CD4-positive, alpha-beta T cell treated with Interleukin-6 at 100 ng/mL for 8 hours (primary cell): ENCODE measurements at regions not wholly inside any gene's neighbourhood (a gene's known extent, or its start where the extent isn't known, plus 50 kb on each side); places are given as distances from the start of the nearest gene placed in this dataset.

Source experiments
- DNase-seq: peaks from one replicate; pipeline ENCODE4 v3.0.0-alpha.2; 2020; ENCODE audit warnings: mixed read lengths, low spot score

DNA sequence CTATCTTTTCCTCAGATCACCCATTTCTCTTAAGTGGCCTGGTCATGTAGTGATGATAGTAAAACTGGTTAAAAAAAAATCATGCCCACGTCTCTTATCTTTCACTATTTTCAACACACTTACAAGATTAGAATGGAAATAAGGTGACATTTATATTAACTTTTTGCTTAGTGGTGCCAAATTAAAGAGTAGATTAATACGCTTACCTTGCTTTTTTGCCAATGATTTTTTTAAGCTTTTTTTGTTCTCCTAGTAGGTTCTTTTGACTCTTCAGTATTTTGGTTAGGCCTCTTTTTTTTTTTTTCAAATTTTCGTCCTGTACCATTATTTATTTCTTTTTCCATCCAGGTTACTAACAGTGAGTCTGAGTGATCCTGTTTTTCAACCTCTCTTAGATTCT is 147.9 kb downstream of the PTCSC3 start:
- no peak for DNase-seq

DNA sequence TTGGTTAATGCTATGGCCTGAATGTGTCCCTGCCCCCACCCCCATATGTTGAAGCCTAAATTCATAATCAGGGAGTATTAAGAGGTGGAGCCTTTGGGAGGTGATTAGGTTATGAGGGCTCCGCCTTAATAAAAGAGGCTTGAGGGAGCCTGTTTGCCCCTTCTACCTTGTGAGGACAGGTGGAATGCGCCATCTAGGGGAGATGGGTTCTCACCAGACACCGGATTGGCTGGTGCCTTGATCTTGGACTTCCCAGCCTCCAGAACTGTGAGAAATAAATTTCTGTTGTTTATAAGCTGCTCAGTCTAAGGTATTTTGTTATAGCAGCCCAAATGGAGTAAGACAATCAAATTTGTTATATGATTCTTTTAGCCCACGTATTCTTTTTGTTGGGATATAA is 148.3 kb downstream of the PTCSC3 start:
- no peak for DNase-seq

DNA sequence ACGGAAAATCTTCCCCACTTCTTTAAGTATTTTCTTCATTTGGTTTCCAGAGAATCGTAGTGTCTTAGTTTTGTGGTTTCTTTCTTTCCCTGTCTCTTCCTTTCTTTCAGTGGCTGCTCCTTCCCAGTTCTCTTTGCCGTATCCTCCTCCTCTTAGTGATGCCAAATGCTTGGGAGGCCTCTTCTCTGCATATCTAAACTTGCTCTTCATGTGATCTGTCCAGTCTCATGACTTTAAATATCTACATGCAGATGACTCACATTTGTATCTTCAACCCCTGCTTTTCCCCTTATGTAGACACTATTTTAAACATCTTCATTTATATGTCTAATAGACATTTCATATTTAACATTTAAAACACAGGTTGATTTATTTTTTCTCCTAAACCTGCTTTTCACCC is 149.2 kb downstream of the PTCSC3 start:
- DNase-seq: no peak

DNA sequence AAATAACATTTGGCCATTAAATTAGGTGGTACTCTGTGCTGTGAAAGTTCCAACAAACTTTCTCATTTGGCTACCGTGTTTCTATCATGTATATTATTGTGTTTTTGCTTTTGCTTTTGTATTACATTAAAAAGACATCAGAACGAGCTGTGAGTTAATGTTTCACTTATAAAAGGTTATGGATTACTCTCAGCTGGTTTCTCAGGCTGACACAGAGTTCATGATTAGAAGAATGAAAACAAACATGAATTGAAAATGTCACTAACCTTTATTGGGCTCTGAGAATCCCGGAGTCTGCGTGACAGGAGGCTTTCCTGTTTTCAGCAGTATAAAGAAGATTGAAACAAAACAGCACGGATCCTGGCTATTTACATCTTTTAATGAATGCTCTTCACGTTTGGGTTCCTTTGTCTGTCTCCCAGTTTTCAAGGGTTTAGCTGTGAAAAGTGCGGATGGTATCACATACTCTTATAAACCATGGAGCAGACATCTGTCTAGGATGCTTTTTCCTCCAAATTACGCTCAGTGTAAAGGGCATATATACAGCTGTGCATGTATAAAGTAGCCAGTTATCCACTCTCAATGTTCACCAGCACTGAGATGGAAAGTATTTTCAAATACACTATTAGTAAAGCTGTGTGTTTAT is 153.6 kb downstream of the PTCSC3 start:
- no peak for DNase-seq

DNA sequence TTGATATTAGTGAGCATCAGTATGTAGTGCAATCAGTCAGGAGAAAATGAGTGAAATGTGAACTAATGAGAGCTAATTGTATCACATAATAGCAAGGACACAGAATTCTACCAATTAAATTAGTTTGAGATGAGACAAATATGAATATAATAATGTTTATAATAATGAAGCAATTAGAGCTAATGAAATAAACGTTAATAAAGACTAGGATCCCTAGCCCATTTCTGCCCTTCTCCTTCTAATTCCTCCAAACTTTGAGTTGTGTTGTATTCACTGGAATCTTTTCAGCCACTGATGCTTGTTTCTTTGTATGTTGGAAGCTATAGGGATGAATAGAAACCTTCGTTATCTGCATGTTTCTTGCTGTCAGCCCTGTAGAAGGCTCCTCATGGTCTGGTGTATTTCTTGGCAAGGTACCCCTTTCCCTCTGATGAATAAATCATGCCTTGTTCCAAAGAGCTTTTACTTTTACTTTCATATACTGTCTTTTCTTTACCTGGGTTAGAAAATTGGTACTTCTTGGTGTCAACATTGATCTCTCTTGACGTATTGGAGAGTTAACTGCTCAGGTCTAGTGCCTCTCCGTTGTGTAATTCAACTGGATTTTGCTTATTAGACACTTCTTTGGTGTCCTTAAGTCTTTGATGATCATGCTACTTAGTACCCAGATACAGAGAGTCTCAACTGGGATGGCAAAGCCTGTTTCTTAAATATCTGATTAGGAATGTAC is 154.8 kb downstream of the PTCSC3 start:
- no peak for DNase-seq

DNA sequence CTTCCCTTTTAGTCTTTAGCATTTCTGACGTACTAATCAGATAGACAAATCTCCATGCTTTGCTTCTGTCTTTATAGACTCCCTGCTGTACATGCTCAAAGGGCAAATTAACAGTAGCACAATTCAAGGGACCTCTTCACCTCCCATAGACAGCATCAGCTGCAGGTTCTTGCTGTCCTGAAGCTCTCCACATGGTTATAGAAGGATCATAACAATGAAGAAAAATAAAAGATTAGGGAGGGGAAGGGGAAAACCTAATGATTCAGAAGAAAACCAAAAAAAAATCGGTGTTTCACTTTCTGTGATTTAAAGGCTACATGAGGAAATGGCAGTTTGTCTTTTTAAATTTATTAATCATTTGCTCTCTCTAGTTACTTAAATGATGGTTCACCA is 155.5 kb downstream of the PTCSC3 start:
- no peak for DNase-seq

DNA sequence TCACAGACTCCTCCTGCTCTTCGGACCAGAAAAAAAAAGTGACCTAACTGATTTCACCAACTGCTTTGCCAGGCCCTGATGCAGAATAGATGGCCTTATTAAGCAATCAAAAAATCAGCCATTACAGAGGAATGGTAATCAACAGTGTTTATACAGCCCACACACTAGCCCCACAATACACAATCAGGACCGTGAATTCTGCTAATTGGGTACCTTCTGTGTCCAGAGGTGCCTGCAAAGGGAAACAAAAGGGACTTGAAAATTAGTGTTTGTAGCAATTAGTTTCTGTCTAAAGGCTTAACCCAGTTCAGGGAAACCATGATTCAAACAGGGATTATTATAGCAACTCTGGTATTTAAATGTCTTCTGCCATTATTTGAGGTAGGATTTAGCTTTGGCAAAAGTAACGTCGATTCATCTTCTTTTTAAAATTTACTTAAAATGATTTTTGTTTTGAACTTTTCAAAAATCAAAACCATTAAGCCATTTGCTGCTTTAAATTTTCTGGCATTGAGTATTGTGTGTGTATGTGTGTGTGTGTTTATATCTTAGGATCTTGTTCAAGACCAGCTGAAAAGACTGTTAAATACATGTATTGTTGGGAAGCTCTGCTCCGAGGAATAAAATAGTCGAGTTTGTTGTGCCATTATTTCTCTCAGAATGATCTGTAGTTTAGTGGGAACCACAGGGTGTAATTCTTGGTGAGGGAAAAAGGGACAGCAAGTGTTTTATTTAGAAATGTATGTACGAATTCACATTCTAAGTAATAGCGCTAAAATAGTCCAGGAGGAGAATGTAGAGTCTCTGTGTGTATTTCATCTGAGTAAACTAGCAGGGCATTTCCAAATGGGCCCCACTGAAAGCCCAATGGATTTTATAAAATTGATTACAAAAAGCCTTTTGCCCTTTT is 156.1 kb downstream of the PTCSC3 start:
- no peak for DNase-seq

DNA sequence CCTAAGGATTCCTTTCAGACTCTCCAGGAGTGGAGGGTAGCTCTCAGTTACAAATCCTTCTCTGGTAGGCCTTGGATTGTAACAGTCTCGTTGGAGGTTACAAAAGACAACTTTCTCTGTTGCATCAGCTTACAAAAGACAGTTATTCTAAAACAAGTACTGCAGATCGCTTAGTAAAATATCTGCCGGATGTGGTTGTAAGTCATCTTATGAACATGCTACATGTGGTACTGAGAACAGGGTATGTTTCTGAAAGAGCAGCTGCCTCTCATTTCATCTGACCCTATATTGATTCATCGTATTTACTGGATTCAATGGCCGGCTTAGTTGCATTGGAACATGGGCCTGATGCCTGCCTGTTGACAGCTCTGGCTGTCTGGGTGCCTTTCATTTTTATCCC is 157.4 kb downstream of the PTCSC3 start:
- no peak for DNase-seq

DNA sequence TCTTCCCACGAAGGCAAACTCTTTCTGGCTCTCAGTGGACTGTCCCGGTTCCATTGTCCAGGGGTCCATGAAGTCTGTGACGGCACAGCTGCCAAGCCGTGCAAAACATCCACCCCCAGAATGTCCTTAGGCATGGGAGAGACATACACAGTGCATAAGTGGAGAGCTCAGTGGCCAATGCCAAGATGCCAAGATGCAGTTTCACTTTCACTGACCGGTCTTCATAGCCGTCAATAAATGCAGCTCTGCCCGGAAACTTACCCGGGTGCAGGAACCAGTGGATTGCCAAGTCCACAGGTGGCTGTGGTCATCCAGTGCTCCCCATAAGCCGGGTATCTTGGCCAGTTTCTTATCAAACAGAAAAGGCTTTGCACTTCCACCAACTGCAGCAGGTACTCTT is 162.3 kb downstream of the PTCSC3 start:
- DNase-seq: no peak

DNA sequence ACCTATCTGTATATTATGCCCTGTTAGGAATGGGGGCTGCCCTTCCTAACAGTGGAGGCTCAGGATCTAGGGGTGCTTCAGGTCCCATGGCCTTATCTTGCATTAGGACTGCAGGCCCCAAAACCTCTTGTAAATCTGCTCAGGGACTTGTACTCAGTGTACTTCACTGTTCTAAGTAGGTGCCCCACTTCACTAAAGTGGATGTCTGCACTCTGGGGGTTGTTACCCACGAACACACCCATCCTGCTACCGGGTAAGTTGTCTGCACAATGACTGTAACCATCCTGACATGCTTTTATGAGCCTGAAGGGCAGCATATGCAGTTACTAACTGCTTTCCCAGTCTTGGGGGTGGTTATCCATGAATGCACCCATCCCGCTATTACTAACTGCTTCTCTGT is 163.0 kb downstream of the PTCSC3 start:
- no peak for DNase-seq

DNA sequence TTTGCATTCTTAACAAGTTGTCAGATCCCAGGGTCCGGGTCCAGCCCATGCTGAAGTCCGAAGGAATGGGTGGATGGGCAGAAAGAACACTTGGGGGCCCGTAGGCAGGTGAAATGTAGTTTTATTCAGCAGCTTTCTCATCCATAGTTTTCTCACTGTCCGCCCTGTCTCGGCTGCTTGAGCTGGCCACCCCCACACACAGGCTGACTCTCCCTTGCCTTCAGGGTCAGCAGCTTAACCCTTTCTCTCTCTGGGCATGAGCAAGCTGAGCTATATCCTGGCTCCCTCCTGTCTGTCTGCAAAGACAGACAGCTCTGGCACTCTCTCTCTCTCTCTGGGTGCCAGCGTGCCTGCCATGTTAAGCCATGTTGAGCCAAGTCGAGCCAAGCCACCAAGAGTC is 163.9 kb downstream of the PTCSC3 start:
- DNase-seq: no peak

DNA sequence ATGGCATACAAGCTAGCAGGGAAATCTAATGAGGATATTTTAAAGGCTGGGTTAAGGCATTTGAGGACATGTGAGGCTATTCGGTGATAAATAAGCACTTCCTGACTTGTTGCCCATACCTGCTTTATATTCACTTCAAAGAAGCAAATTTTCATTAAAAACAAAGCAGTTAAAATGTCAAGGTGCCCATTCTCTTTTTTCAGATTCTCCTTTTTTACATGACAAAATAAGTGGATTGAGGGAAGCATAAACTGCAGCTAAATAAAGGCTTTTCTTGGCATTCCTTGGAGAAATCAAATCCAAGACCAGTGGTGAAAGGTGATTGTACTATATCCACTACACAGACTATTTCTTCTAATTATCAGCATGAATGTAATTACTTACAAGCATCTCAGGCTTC is 166.9 kb downstream of the PTCSC3 start:
- no peak for DNase-seq

DNA sequence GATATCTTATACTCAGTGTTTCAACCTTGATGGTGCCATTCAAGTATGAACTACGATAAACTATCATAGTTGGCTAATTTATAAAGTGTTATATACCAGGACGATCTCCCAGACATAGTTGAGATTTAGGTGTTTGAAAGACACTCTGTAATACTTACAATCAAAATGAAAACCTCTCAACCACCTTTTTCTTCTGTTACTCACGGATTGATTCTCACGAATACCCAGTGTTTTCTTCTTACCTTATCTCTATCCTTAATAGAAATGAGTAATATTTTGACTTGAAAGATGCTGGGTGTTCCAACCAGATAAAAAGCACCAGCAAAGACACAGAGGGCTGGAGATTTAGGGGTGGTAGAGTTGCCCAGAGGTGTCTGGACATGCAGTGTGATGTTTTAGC is 169.9 kb downstream of the PTCSC3 start:
- no peak for DNase-seq

DNA sequence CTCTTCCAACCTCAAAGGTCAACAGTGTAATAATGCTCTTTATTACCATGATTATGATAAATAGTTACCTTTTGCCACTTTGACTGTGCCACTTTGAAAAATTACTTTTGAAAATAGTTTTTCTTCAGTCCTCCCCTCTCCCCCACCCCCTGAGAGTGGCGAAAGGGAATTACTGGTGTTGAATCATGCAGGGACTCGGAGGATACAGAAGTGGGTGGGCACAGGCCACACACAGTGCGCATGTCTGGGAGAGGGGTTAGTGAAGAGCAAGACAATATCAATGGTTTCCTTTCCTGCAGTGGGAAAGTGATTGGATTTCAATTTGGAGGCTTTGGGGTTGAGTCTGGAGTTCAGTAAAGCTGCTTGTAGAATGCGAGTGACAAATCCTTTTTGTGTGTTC is 170.9 kb downstream of the PTCSC3 start:
- no peak for DNase-seq

DNA sequence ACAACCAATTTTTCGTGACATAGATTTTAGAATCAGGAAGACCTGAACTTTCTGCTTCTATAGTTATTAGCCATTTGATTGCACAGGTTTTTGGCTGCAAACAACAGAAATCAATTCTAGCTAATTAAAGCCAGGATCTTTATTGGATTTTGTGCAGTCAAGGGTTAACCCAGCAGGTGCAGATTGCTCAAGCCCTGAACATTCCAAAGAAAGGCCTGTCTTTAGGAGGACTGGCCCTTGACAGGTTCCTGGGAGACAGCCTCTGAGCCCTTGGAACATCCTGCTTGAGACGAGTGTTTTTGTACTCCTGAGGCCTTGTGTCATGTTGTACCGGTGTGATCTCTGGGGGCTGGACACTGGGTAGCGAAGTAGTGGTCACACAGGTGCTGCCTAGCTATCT is 174.6 kb downstream of the PTCSC3 start:
- no peak for DNase-seq

DNA sequence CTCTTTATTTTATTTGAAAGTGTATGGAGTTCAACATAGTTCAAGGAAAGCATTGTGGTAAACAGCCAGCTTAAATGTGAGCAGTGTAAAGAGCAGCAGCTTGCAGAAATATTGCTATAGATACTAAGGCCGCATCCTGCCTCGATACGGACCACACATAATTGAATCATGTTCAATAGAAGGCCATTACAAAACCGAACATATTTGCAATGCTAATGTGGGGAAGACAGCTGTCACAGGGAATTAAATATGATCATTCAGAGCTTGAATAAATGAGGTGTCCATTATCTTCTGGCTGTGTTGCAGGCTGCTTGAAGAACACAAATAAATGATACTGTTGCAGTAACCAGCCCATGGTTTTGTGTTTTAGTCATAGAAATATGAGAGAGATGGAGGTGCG is 173.2 kb downstream of the BRMS1L start:
- no peak for DNase-seq

DNA sequence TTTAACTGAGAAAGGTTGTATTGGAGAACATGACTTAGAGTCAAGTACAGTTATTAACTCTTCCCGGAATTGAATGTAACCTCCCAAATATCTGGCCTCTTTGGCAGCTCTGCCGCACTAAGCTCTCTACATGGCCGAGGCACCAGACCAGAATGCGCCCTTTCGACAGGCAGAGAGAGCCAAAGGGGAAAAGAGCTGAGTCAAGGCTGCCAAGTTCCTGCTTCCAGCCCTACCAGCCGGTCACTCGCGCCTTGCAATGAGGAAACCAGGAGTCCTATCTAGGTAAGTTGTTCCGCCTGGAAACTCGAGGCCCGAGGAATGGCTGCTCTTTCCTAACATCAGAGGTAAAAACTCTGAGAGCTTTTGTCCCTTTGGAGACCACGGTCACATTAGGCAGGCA is 172.2 kb downstream of the BRMS1L start:
- no peak for DNase-seq

DNA sequence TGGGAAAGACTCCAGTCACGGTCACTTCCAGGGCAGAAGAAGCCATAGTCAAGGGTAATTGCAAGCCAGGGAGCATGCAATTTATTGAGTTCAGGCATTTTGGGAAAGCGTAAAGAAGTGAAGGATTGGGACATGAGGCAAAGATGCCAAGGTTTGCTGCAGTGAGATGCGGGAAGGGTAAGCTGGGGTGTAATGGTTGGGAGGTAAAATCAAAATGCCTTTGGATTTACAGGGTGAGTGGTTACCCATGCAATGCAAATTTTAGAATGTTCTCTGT is 167.5 kb downstream of the BRMS1L start:
- DNase-seq: no peak

DNA sequence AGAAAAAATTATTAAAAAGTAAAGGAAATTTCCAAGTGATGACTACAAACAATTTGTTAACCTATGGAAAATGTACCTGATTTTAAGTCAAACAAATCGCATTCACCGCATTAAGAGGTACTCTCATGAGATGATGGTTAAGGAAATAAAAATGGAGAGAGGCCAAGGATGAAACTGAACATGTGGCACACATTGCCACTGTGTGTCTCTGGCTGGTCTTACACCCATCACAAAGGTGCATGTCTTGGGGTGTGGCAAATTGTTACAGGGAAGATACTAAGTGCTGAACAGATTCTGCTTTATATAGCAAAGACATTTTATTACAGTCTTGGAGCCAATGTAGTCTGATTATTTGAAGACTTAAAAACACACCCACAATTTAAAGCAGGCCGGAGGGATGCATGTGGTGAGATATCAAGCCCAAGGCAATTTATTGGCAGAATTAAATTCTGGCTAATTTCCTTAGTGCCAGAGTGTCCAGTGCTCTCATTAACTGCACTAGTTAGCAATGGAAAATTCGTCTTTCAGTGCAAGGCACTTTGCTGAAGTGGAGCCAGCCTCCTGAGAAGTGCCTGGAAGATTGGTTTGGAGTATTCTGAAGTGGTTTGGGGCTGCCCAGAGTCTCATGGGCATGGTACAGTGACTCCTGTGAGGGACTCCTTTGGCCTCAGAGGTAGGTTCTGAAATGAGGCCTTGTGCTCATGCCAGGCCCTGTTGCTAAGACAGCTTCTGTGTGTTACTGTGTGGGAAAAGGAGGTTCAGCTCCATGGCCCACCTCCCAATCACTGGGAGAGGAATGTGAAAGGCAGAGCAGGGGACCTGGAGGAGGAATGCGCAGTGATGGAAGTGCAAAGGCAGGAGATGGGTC is 166.9 kb downstream of the BRMS1L start:
- DNase-seq: no peak

DNA sequence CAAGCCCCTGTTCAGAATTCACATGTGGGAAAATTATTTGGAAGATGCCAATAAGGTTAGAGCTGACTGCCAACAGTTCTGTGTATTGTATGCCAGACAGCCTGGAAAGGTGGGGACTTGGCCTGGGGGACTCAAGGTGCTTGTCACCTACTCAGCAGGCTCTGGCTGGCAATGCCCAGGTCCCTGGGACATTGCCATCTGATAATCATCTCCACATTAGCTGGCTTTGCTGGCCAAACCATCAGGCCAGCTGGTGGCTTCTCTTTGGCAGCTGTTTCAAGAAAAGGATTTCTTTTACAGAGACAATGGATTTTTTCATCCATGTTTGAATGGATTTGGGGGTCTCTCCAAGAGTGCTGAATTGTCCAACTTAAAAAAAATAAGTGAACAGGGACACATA is 165.2 kb downstream of the BRMS1L start:
- DNase-seq: no peak

DNA sequence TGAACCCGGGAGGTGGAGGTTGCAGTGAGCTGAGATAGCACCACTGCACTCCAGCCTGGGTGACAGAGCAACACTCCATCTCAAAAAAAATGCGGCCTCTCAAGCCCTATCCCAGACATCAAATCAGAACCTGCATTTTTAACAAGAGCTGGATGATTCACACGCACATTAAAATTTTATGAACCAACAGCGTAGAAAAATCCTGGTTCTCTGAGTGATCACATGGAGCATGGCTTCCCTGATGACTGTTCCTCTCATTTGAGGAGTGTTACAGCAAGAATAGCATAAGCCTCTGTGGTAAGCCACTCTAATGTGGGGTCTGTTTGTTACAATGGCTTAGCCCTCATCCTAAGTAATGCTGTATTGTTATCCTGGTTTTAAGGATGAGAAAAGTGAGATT is 163.6 kb downstream of the BRMS1L start:
- no peak for DNase-seq

DNA sequence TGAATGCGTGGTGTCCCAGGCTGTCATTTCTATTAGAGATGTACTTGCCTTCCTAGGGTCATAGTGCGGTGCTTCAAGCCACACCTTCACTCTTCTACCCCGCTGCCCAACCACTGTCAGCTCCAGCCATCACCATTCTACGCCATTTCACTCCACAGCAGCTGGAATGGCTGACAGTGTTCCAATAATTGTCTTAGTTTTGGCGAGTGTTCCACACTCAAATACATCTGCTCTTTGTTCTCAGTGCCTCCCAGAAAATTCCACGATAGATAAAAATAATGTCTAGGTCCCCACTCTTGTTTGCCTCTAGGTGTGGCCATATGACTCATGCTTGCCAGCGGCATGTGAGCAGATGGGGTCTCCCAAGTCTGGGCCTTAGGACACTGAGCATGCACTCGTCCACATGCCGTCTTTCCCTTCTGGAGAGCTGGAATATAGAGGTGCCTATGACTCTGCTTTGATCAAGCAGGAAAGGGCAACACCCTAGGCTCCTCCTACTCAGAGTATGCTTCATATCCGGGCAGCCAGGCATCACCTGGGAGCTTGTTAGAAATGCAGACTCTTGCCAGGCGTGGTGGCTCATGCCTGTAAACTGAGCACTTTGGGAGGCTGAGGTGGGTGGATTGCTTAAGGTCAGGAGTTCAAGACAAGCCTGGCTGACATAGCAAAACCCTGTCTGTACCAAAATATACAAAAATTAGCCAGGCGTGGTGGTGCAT is 163.0 kb downstream of the BRMS1L start:
- DNase-seq: no peak
